Retinal pigment epithelial cell (primary cell): ENCODE measurements at regions not wholly inside any gene's neighbourhood (a gene's known extent, or its start where the extent isn't known, plus 50 kb on each side); places are given as distances from the start of the nearest gene placed in this dataset.

Experiments
- DNase-seq: peaks from one replicate; pipeline ENCODE4 v3.0.0-alpha.2; 2010; ENCODE audit warnings: low read depth
- H3K4me3 ChIP-seq: 2 replicates; pipeline ENCODE4 v1.5.1; 2011; ENCODE audit warnings: mild to moderate bottlenecking, low read length, control low read depth, moderate library complexity
- CTCF ChIP-seq: conservative IDR thresholded peaks from 2 replicates; pipeline ENCODE4 v1.5.1; 2011; ENCODE audit warnings: low read depth, low read length, control low read depth, inconsistent platforms

- no peak for TF ChIP-seq CTCF
- H3K4me3 ChIP-seq, result no peak overlapping the region
- DNase-seq, result no peak
Measured at GRCh38 chr3:72133329-72134011, 348.5 kb upstream of the PROK2 start.

GRCh38 chr3:72131899-72132298 is 347.0 kb upstream of the PROK2 start:
- H3K4me3 ChIP-seq, result no peak overlapping the region
- no peak for DNase-seq
- no peak for TF ChIP-seq CTCF

- no peak overlapping the region for H3K4me3 ChIP-seq
- no peak for TF ChIP-seq CTCF
- DNase-seq, result no peak
Measured at GRCh38 chr3:72130565-72130964, 345.6 kb upstream of the PROK2 start.

- TF ChIP-seq CTCF, result no peak
- DNase-seq, result no peak
- H3K4me3 ChIP-seq, result no peak overlapping the region
Measured at GRCh38 chr3:72129501-72130094, 344.6 kb upstream of the PROK2 start.

GRCh38 chr3:72128921-72129320 is 344.0 kb upstream of the PROK2 start:
- no peak overlapping the region for H3K4me3 ChIP-seq
- TF ChIP-seq CTCF, result no peak
- no peak for DNase-seq

GRCh38 chr3:72127844-72128243 is 342.9 kb upstream of the PROK2 start:
- no peak overlapping the region for H3K4me3 ChIP-seq
- DNase-seq, result no peak
- no peak for TF ChIP-seq CTCF

GRCh38 chr3:72127224-72127612 is 342.3 kb upstream of the PROK2 start:
- TF ChIP-seq CTCF, result no peak
- no peak overlapping the region for H3K4me3 ChIP-seq
- DNase-seq, result no peak
